ENCODE measurements at regions not wholly inside any gene's neighbourhood (a gene's known extent, or its start where the extent isn't known, plus 50 kb on each side); places are given as distances from the start of the nearest gene placed in this dataset.

DNA sequence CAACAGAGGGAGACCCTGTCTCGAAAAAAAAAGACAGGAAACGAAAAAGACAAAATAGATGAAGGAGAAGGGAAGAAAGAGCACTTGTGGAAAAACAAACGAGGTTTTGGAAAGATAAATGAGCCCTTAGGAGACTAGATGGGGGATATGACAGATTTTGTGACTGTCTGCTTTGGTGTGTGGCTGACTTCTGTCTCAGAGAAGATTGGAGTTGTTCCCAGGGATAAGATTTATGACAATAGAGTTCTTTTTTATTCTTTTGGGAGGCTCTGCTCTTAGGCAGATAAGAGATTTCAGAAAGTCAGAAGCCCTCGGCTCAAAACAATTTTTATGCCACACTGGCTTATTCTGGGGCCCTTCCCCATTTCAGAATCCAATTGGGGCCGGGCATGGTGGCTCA lies 73.9 kb upstream of the ATF7IP2 start:
- TF ChIP-seq ZNF274 (IDR thresholded peaks at IDR 0.05; ENCODE audit: low read depth, low read length) (no peak), SUZ12 (IDR thresholded peaks at IDR 0.05; ENCODE audit: extremely low read depth, insufficient read depth, insufficient read length) (no peak), YY1 (IDR thresholded peaks at IDR 0.05; ENCODE audit: insufficient read depth, insufficient read length) (no peak)

Measured in NT2/D1 (cell line).